Astrocyte of the spinal cord (primary cell): ENCODE measurements at regions not wholly inside any gene's neighbourhood (a gene's known extent, or its start where the extent isn't known, plus 50 kb on each side); places are given as distances from the start of the nearest gene placed in this dataset.
"Not testable (repeated sequence)": the region's sequence is repeated elsewhere in the genome, so short reads cannot be mapped to it uniquely, and the experiment has no call there.

Source experiments
- DNase-seq: peaks from one replicate; pipeline ENCODE4 v3.0.0; 2011; ENCODE audit warnings: low read depth, low spot score
- H3K4me3 ChIP-seq: 2 replicates; pipeline ENCODE4 v1.5.1; 2011; ENCODE audit warnings: low read depth, mild to moderate bottlenecking, low read length, moderate library complexity
- CTCF ChIP-seq: IDR thresholded peaks from 2 replicates; pipeline ENCODE4 v1.5.1; 2012; ENCODE audit warnings: low read depth, mild to moderate bottlenecking, low read length, inconsistent platforms
- in situ Hi-C: cut with HindIII; loops from 2 replicates; pipeline ENCODE4 v1.10.0; 2017; ENCODE audit warnings: low sequenced_read_pairs

GRCh38 chrX:109040057-109040456, 303.7 kb upstream of the IRS4 start:
- DNase-seq = no peak
- in situ Hi-C loops = no loop called here
- TF ChIP-seq CTCF = no peak
- H3K4me3 ChIP-seq = no peak overlapping the region

GRCh38 chrX:109036624-109037023, 300.3 kb upstream of the IRS4 start:
- H3K4me3 ChIP-seq = no peak overlapping the region
- in situ Hi-C loops = no loop called here
- no peak for DNase-seq
- TF ChIP-seq CTCF = no peak

- TF ChIP-seq CTCF = no peak
- in situ Hi-C loops = no loop called here
- no peak overlapping the region for H3K4me3 ChIP-seq
These were observed 257.5 kb upstream of the IRS4 start for GRCh38 chrX:108993909-108994308.

GRCh38 chrX:108972899-108973298, 236.5 kb upstream of the IRS4 start:
- in situ Hi-C loops, DNase-seq, H3K4me3 ChIP-seq: not testable (repeated sequence)

More at GRCh38 chrX:108993909-108994308, 257.5 kb upstream of the IRS4 start:
- DNase-seq = no peak

- no peak for DNase-seq
- H3K4me3 ChIP-seq = no peak overlapping the region
- in situ Hi-C loops = no loop called here
These were observed 210.8 kb upstream of the IRS4 start for GRCh38 chrX:108947205-108947604.

GRCh38 chrX:108946531-108946930, 210.2 kb upstream of the IRS4 start:
- no peak overlapping the region for H3K4me3 ChIP-seq
- in situ Hi-C loops = no loop called here
- no peak for DNase-seq
- no peak for TF ChIP-seq CTCF

More at GRCh38 chrX:108947205-108947604, 210.8 kb upstream of the IRS4 start:
- no peak for TF ChIP-seq CTCF

- in situ Hi-C loops = no loop called here
- TF ChIP-seq CTCF = no peak
- no peak for DNase-seq
- no peak overlapping the region for H3K4me3 ChIP-seq
These were observed 209.6 kb upstream of the IRS4 start for GRCh38 chrX:108945883-108946523.
